Stomach (tissue), 4 donors: ENCODE measurements at regions not wholly inside any gene's neighbourhood (a gene's known extent, or its start where the extent isn't known, plus 50 kb on each side); places are given as distances from the start of the nearest gene placed in this dataset.

Experiments
- POLR2A ChIP-seq, 4 donors: fragments of 450-650 bp; IDR thresholded peaks; one replicate each; pipeline ENCODE4 v1.6.1; 2016; ENCODE audit warnings: antibody characterized with exemption in 4 of 4, control low read depth in 2 of 4, mild to moderate bottlenecking in 1 of 4, moderate library complexity in 1 of 4
- POLR2AphosphoS5 ChIP-seq, 3 donors: sonication (generic); formaldehyde crosslinking; IDR thresholded peaks; one replicate each; pipeline ENCODE4 v1.6.1; 2016; ENCODE audit warnings: antibody characterized with exemption in 3 of 3
- TF ChIP-seq, protein P1 (sequence below), 7 experiments: fragments of 450-650 bp in 4 of 7; fragments of 200-600 bp in 3 of 7; sonication (generic) in 3 of 7; IDR thresholded peaks; one replicate each; pipeline ENCODE4 v1.5.1; 2016 to 2019; ENCODE audit warnings: antibody characterized with exemption in 7 of 7, control low read depth in 2 of 7, mild to moderate bottlenecking in 1 of 7

- TF ChIP-seq, protein P1, sequence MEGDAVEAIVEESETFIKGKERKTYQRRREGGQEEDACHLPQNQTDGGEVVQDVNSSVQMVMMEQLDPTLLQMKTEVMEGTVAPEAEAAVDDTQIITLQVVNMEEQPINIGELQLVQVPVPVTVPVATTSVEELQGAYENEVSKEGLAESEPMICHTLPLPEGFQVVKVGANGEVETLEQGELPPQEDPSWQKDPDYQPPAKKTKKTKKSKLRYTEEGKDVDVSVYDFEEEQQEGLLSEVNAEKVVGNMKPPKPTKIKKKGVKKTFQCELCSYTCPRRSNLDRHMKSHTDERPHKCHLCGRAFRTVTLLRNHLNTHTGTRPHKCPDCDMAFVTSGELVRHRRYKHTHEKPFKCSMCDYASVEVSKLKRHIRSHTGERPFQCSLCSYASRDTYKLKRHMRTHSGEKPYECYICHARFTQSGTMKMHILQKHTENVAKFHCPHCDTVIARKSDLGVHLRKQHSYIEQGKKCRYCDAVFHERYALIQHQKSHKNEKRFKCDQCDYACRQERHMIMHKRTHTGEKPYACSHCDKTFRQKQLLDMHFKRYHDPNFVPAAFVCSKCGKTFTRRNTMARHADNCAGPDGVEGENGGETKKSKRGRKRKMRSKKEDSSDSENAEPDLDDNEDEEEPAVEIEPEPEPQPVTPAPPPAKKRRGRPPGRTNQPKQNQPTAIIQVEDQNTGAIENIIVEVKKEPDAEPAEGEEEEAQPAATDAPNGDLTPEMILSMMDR (IDR thresholded peaks at IDR 0.05), result no peak
- no peak for TF ChIP-seq POLR2AphosphoS5 (IDR thresholded peaks at IDR 0.05)
- TF ChIP-seq POLR2A (IDR thresholded peaks at IDR 0.05), result no peak
Measured at GRCh38 chr10:84607523-84607922, 279.1 kb downstream of the CCSER2 start.
